GM18526 (cell line): ENCODE measurements at regions not wholly inside any gene's neighbourhood (a gene's known extent, or its start where the extent isn't known, plus 50 kb on each side); places are given as distances from the start of the nearest gene placed in this dataset.

Source experiments
- POLR2A ChIP-seq: IDR thresholded peaks from 3 replicates; pipeline ENCODE4 v1.6.1; 2011; ENCODE audit not compliant: insufficient read length; ENCODE audit errors: extremely low read depth

GRCh38 chr1:221871056-221871455 lies 129.2 kb upstream of the DUSP10 start:
- TF ChIP-seq POLR2A = no peak

- TF ChIP-seq POLR2A = no peak
These were observed 127.9 kb upstream of the DUSP10 start for GRCh38 chr1:221869779-221870178.

GRCh38 chr1:221868593-221869303 lies 126.9 kb upstream of the DUSP10 start:
- TF ChIP-seq POLR2A = no peak

GRCh38 chr1:221867003-221867402 lies 125.1 kb upstream of the DUSP10 start:
- TF ChIP-seq POLR2A = no peak

- TF ChIP-seq POLR2A = no peak
These were observed 123.9 kb upstream of the DUSP10 start for GRCh38 chr1:221865808-221866207.

- no peak for TF ChIP-seq POLR2A
These were observed 121.7 kb upstream of the DUSP10 start for GRCh38 chr1:221863635-221864034.

- no peak for TF ChIP-seq POLR2A
These were observed 121.1 kb upstream of the DUSP10 start for GRCh38 chr1:221862971-221863370.

GRCh38 chr1:221858818-221859611 lies 117.1 kb upstream of the DUSP10 start:
- no peak for TF ChIP-seq POLR2A

- TF ChIP-seq POLR2A = no peak
These were observed 114.6 kb upstream of the DUSP10 start for GRCh38 chr1:221856228-221857093.

- no peak for TF ChIP-seq POLR2A
These were observed 113.3 kb upstream of the DUSP10 start for GRCh38 chr1:221855156-221855555.

GRCh38 chr1:221851336-221851735 lies 109.4 kb upstream of the DUSP10 start:
- no peak for TF ChIP-seq POLR2A

- no peak for TF ChIP-seq POLR2A
These were observed 108.7 kb upstream of the DUSP10 start for GRCh38 chr1:221850470-221851187.

GRCh38 chr1:221849897-221850296 lies 108.0 kb upstream of the DUSP10 start:
- TF ChIP-seq POLR2A = no peak

GRCh38 chr1:221849110-221849509 lies 107.2 kb upstream of the DUSP10 start:
- TF ChIP-seq POLR2A = no peak

GRCh38 chr1:221847676-221848075 lies 105.8 kb upstream of the DUSP10 start:
- TF ChIP-seq POLR2A = no peak
